ENCODE measurements at regions not wholly inside any gene's neighbourhood (a gene's known extent, or its start where the extent isn't known, plus 50 kb on each side); places are given as distances from the start of the nearest gene placed in this dataset.

DNA sequence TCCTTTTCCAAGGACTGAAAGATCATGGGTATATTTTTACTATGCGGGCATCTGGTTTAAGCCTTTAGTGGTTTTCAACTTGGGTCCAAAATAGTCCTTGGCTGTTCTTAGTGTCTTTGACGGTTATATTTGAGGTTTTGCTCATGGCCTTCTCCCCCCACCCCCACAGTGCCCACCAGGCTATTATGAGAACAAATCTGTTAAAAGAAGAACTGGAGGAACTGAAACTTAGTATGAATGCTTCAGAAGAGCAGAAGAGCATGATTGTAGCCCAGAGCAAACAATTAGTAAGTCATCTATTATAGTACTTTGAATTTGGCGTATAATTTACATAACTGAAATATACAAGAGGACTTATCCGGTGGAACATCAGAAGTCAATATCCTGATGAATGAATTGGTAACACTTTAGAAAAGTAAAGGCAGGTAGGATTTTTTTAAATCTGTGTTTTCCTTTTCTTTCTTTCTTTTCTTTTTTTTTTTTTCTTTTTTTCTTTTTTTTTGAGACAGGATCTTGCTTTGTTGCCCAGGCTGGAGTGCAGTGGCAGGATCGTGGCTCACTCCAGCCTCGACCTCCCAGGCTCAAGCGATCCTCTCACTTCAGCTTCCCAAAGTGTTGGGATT lies 71.8 kb upstream of the BCAT1 start (continued):
- TF ChIP-seq ZBTB26 (tag by site-specific recombination; optimal IDR thresholded peaks at IDR 0.05) (no peak), PRDM4 (tag by site-specific recombination; IDR thresholded peaks at IDR 0.05) (no peak), ZNF335 (tag by site-specific recombination; conservative IDR thresholded peaks at IDR 0.05) (no peak), ZNF26 (tag by site-specific recombination; IDR thresholded peaks at IDR 0.05) (no peak), HOXC10 (CRISPR knock-in tag; IDR thresholded peaks at IDR 0.05) (no peak), ZBTB8A (tag by site-specific recombination; IDR thresholded peaks at IDR 0.05) (no peak), ZFP3 (tag by site-specific recombination; IDR thresholded peaks at IDR 0.05; ENCODE audit: low read depth) (no peak), ZNF362 (tag by site-specific recombination; IDR thresholded peaks at IDR 0.05) (no peak)
- TF ChIP-seq, protein P1, sequence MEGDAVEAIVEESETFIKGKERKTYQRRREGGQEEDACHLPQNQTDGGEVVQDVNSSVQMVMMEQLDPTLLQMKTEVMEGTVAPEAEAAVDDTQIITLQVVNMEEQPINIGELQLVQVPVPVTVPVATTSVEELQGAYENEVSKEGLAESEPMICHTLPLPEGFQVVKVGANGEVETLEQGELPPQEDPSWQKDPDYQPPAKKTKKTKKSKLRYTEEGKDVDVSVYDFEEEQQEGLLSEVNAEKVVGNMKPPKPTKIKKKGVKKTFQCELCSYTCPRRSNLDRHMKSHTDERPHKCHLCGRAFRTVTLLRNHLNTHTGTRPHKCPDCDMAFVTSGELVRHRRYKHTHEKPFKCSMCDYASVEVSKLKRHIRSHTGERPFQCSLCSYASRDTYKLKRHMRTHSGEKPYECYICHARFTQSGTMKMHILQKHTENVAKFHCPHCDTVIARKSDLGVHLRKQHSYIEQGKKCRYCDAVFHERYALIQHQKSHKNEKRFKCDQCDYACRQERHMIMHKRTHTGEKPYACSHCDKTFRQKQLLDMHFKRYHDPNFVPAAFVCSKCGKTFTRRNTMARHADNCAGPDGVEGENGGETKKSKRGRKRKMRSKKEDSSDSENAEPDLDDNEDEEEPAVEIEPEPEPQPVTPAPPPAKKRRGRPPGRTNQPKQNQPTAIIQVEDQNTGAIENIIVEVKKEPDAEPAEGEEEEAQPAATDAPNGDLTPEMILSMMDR (tag by site-specific recombination; IDR thresholded peaks at IDR 0.05) = no peak
- TF ChIP-seq, protein P2, sequence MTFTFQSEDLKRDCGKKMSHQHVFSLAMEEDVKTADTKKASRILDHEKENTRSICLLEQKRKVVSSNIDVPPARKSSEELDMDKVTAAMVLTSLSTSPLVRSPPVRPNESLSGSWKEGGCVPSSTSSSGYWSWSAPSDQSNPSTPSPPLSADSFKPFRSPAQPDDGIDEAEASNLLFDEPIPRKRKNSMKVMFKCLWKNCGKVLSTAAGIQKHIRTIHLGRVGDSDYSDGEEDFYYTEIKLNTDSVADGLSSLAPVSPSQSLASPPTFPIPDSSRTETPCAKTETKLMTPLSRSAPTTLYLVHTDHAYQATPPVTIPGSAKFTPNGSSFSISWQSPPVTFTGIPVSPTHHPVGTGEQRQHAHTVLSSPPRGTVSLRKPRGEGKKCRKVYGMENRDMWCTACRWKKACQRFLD (tag by site-specific recombination; IDR thresholded peaks at IDR 0.05) = no peak

DNA sequence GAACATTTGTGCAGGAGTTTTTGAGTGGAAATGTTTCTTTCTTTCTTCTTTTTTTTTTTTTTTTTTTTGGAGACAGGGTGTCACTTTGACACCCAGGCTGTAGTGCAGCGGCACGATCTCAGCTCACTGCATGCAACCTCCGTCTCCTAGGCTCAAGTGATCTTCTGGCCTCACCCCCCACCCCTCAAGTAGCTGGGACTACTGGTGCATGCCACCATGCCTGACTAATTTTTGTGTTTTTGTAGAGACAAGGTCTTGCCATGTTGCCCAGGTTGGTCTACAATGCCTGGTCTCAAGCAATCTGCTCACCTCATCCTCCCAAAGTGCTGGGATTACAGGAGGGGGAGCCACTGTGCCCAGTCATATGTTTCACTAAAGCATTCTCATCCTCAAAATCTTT lies 69.2 kb upstream of the BCAT1 start:
- H3K27ac ChIP-seq (ENCODE audit: extremely low read depth, low read depth, low read length) = no peak overlapping the region
- no peak overlapping the region for H3K4me3 ChIP-seq (ENCODE audit: low read depth, low read length)
- TF ChIP-seq ZSCAN5A (tag by site-specific recombination; IDR thresholded peaks at IDR 0.05) = no peak
- no peak for TF ChIP-seq ZNF580 (tag by site-specific recombination; IDR thresholded peaks at IDR 0.05)
- no peak for TF ChIP-seq ZNF394 (tag by site-specific recombination; IDR thresholded peaks at IDR 0.05; ENCODE audit: borderline replicate concordance)
- TF ChIP-seq ZBTB7A (tag by site-specific recombination; IDR thresholded peaks at IDR 0.05; ENCODE audit: low read depth) = no peak
- TF ChIP-seq ZNF707 (tag by site-specific recombination; IDR thresholded peaks at IDR 0.05) = no peak
- TF ChIP-seq, protein P2 (tag by site-specific recombination; IDR thresholded peaks at IDR 0.05) = no peak
- H3K4me1 ChIP-seq (ENCODE audit: control insufficient read depth, insufficient read depth, low read length) = no peaks in the 10 kb centered on the region
- H3K36me3 ChIP-seq (ENCODE audit: control insufficient read depth in 2 of 2, insufficient read depth in 1 of 2, low read length in 2 of 2) = no peaks in the 10 kb centered on the region
- no peaks in the 10 kb centered on the region for H3K9me3 ChIP-seq (ENCODE audit: control insufficient read depth, insufficient read depth, low read depth, low read length)
- ChIA-PET CTCF (no interaction called here), POLR2A (no interaction called here)

Data from HEK293 (cell line).